Stimulated activated memory B cell treated with anti-CD40 and anti-IgM and Interleukin-4, amounts not matched to agents 10 μg/mL and 1 μg/mL and 100 μg/mL, for 72 hours (primary cell): ENCODE measurements at regions not wholly inside any gene's neighbourhood (a gene's known extent, or its start where the extent isn't known, plus 50 kb on each side); places are given as distances from the start of the nearest gene placed in this dataset.
"Not testable (repeated sequence)": the region's sequence is repeated elsewhere in the genome, so short reads cannot be mapped to it uniquely, and the experiment has no call there.

Experiments used
- ATAC-seq: fragments of 150-1000 bp; cut with Tn5 transposase; 2 replicates; pipeline ENCODE4 v1.10.0; 2021
- H3K27ac Mint-ChIP-seq: one replicate; pipeline ENCODE4 v1.8.0; 2022; ENCODE audit warnings: mild to moderate bottlenecking, mixed read lengths
- H3K27me3 Mint-ChIP-seq: one replicate; pipeline ENCODE4 v1.8.0; 2022; ENCODE audit warnings: mixed read lengths
- H3K36me3 Mint-ChIP-seq: one replicate; pipeline ENCODE4 v1.8.0; 2022; ENCODE audit warnings: mixed read lengths
- H3K4me1 Mint-ChIP-seq: one replicate; pipeline ENCODE4 v1.8.0; 2022; ENCODE audit warnings: mixed read lengths
- H3K4me3 Mint-ChIP-seq: one replicate; pipeline ENCODE4 v1.8.0; 2022; ENCODE audit warnings: mild to moderate bottlenecking, moderate library complexity, mixed read lengths
- H3K9me3 Mint-ChIP-seq: one replicate; pipeline ENCODE4 v1.8.0; 2022; ENCODE audit warnings: mixed read lengths

DNA sequence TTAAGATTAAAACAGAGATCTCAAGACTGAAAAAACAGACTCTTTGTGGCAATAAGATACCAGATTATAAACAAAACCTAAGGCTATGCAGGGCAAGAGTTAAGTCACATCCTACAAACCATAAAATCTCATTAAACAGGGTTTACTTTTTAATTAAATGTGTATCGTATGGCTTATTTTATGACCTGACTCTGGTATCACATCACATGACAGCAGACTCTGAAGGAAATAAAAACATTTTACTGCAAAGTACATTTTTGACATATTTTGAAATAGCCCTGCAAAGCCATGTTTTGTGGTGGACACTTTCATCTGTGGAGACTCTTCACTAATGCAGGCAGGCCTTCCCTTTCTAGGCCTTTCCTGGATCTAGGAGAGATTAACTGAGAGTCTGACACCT, 327.6 kb upstream of the CLEC14A start:
- ATAC-seq: no peak
- Mint-ChIP-seq H3K27me3 (no peaks in the 10 kb centered on the region), H3K4me1 (no peaks in the 10 kb centered on the region), H3K9me3 (peaks cover 6% of the 10 kb centered on the region), H3K4me3 (no peak overlapping the region), H3K27ac (no peak overlapping the region), H3K36me3 (no peaks in the 10 kb centered on the region)

GRCh38 chr14:38578278-38578681, 322.4 kb upstream of the CLEC14A start:
- Mint-ChIP-seq H3K9me3 (peaks cover 5% of the 10 kb centered on the region), H3K4me3 (no peak overlapping the region), H3K27ac (no peak overlapping the region), H3K27me3 (no peaks in the 10 kb centered on the region), H3K4me1 (no peaks in the 10 kb centered on the region), H3K36me3 (no peaks in the 10 kb centered on the region)
- no peak for ATAC-seq

- no peak for ATAC-seq
- no peak overlapping the region for H3K4me3 Mint-ChIP-seq
- no peaks in the 10 kb centered on the region for H3K4me1 Mint-ChIP-seq
- H3K9me3 Mint-ChIP-seq: peaks cover 8% of the 10 kb centered on the region
- H3K27ac Mint-ChIP-seq: no peak overlapping the region
- H3K36me3 Mint-ChIP-seq: no peaks in the 10 kb centered on the region
- no peaks in the 10 kb centered on the region for H3K27me3 Mint-ChIP-seq
Measured at GRCh38 chr14:38567703-38568102, 311.8 kb upstream of the CLEC14A start.

GRCh38 chr14:38561657-38562056, 305.8 kb upstream of the CLEC14A start:
- Mint-ChIP-seq H3K27ac (no peak overlapping the region), H3K9me3 (peaks cover 8% of the 10 kb centered on the region), H3K4me3 (no peak overlapping the region), H3K4me1 (no peaks in the 10 kb centered on the region), H3K36me3 (no peaks in the 10 kb centered on the region), H3K27me3 (no peaks in the 10 kb centered on the region)
- no peak for ATAC-seq

DNA sequence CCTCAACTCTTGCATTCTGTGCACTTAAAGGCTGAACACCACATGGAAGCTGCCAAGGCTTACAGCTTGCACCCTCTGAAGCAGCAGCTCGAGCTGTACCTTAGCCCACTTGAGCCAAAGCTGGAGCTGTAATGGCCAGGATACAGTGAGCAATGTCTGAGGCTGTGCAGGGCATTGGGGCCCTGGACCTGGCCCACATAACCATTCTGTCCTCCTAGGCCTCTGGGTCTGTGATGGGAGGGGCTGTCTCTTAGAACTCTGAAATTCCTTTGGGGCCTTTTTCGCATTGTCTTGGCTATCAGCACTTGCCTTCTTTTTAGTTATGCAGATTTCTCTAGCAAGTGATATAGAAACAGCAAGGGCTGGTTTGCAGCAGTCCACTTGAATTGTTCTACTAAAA, 303.8 kb upstream of the CLEC14A start:
- no peaks in the 10 kb centered on the region for H3K27me3 Mint-ChIP-seq

DNA sequence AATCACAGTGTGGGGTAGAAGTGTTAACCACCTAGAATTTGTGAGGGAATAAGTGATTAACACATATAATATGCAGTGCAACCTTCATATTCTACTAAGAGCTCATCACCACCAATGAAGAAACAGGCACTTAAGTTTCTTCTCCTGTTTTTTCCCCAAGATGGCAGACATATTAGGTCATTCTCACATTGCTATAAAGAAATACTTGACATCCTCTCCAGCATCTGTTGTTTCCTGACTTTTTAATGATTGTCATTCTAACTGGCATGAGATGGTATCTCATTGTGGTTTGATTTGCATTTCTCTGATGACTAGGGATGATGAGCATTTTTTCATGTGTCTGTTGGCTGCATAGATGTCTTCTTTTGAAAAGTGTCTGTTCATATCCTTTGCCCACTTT, 301.5 kb upstream of the CLEC14A start:
- H3K27ac Mint-ChIP-seq, ATAC-seq, H3K4me3 Mint-ChIP-seq, H3K27me3 Mint-ChIP-seq, H3K36me3 Mint-ChIP-seq, H3K9me3 Mint-ChIP-seq, H3K4me1 Mint-ChIP-seq: not testable (repeated sequence)

More for the DNA sequence above, 303.8 kb upstream of the CLEC14A start:
- Mint-ChIP-seq H3K9me3 (peaks cover 8% of the 10 kb centered on the region), H3K36me3 (no peaks in the 10 kb centered on the region), H3K4me1 (no peaks in the 10 kb centered on the region), H3K4me3 (no peak overlapping the region), H3K27ac (no peak overlapping the region)
- no peak for ATAC-seq

GRCh38 chr14:38556252-38556651, 300.4 kb upstream of the CLEC14A start:
- no peaks in the 10 kb centered on the region for H3K27me3 Mint-ChIP-seq
- H3K27ac Mint-ChIP-seq: no peak overlapping the region
- ATAC-seq: no peak
- peaks cover 5% of the 10 kb centered on the region for H3K9me3 Mint-ChIP-seq
- no peaks in the 10 kb centered on the region for H3K36me3 Mint-ChIP-seq
- no peaks in the 10 kb centered on the region for H3K4me1 Mint-ChIP-seq
- no peak overlapping the region for H3K4me3 Mint-ChIP-seq

DNA sequence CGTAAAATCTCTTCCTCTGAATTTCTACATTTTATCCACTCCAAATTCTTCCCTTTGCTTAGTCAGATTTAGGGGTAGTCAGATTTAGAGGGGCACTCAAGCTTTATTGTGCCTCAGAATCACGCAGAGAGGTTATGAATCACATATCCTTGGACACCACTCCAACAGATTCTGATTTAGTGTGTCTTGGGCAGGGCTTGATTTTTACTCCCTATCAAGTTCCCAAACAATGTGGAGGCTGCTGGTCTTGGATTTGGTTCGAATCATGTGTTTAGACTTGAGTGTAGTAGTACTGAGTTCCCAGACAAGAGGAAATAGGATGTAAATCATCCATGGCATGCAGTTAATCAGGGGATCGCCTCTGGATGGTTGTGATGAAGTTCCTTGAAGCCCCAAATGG, 298.1 kb upstream of the CLEC14A start:
- H3K9me3 Mint-ChIP-seq: peaks cover 4% of the 10 kb centered on the region
- H3K4me1 Mint-ChIP-seq: no peaks in the 10 kb centered on the region
- H3K27ac Mint-ChIP-seq: no peak overlapping the region
- H3K27me3 Mint-ChIP-seq: no peaks in the 10 kb centered on the region
- H3K36me3 Mint-ChIP-seq: no peaks in the 10 kb centered on the region
- ATAC-seq: no peak
- no peak overlapping the region for H3K4me3 Mint-ChIP-seq

DNA sequence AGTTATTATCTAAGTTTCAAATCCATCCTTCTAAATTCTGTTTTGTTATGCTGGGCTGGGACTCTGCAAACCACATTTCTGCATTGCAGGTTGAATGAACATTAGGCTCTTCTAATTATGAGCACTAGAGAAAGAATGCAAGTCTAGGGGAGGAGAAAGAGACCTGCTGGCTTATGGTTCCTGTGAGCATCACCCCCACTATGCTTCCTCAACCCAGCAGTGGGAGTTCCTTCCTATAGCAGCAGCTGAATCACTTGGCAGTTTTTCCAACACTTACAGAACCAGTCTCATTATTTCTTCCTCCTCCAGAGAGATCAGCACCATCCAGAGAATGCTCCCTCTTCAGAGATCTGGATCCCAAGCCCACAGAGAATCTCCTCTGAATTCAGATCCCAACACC, 297.7 kb upstream of the CLEC14A start:
- H3K9me3 Mint-ChIP-seq: no peaks in the 10 kb centered on the region
- H3K36me3 Mint-ChIP-seq: no peaks in the 10 kb centered on the region

GRCh38 chr14:38549564-38549963, 293.7 kb upstream of the CLEC14A start:
- Mint-ChIP-seq H3K36me3 (no peaks in the 10 kb centered on the region), H3K9me3 (no peaks in the 10 kb centered on the region), H3K27ac (no peak overlapping the region), H3K4me1 (no peaks in the 10 kb centered on the region), H3K27me3 (no peaks in the 10 kb centered on the region), H3K4me3 (no peak overlapping the region)
- ATAC-seq: no peak

More for the DNA sequence above, 297.7 kb upstream of the CLEC14A start:
- Mint-ChIP-seq H3K4me1 (no peaks in the 10 kb centered on the region), H3K27ac (no peak overlapping the region), H3K27me3 (no peaks in the 10 kb centered on the region), H3K4me3 (no peak overlapping the region)
- ATAC-seq: no peak

- H3K27me3 Mint-ChIP-seq: no peaks in the 10 kb centered on the region
- no peaks in the 10 kb centered on the region for H3K9me3 Mint-ChIP-seq
- no peaks in the 10 kb centered on the region for H3K4me1 Mint-ChIP-seq
- ATAC-seq: no peak
- no peaks in the 10 kb centered on the region for H3K36me3 Mint-ChIP-seq
- H3K4me3 Mint-ChIP-seq: no peak overlapping the region
- no peak overlapping the region for H3K27ac Mint-ChIP-seq
Measured at GRCh38 chr14:38547961-38548490, 292.1 kb upstream of the CLEC14A start.

GRCh38 chr14:38546932-38547551, 291.1 kb upstream of the CLEC14A start:
- Mint-ChIP-seq H3K4me1 (no peaks in the 10 kb centered on the region), H3K36me3 (no peaks in the 10 kb centered on the region), H3K27me3 (no peaks in the 10 kb centered on the region), H3K9me3 (no peaks in the 10 kb centered on the region), H3K4me3 (no peak overlapping the region), H3K27ac (no peak overlapping the region)
- no peak for ATAC-seq

GRCh38 chr14:38544776-38545175, 288.9 kb upstream of the CLEC14A start:
- no peaks in the 10 kb centered on the region for H3K36me3 Mint-ChIP-seq
- ATAC-seq: no peak
- no peak overlapping the region for H3K27ac Mint-ChIP-seq
- H3K4me1 Mint-ChIP-seq: no peaks in the 10 kb centered on the region
- peaks cover 4% of the 10 kb centered on the region for H3K9me3 Mint-ChIP-seq
- H3K27me3 Mint-ChIP-seq: no peaks in the 10 kb centered on the region
- H3K4me3 Mint-ChIP-seq: no peak overlapping the region

DNA sequence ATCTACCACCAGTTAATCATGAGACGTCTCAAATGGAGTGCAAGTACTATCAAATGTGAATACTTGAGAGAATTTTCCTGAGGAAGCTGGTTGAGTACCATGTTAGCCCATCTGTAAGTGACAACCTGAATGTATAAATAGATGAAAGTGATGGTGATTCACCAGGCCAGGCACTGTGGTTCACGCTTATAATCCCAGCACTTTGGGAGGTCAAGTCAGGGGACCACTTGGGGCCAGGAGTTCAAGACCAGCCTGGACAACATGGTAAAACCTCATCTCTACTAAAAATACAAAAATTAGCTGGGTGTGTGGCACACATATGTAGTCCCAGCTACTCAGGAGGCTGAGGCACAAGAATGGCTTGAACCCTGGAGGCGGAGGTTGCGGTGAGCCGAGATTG, 288.0 kb upstream of the CLEC14A start:
- not testable (repeated sequence) for H3K27me3 Mint-ChIP-seq, ATAC-seq, H3K4me1 Mint-ChIP-seq, H3K27ac Mint-ChIP-seq, H3K9me3 Mint-ChIP-seq, H3K4me3 Mint-ChIP-seq, H3K36me3 Mint-ChIP-seq

GRCh38 chr14:38538053-38538452, 282.2 kb upstream of the CLEC14A start:
- not testable (repeated sequence) for ATAC-seq, H3K36me3 Mint-ChIP-seq, H3K4me3 Mint-ChIP-seq, H3K4me1 Mint-ChIP-seq, H3K27me3 Mint-ChIP-seq, H3K27ac Mint-ChIP-seq, H3K9me3 Mint-ChIP-seq

GRCh38 chr14:38536376-38537038, 280.6 kb upstream of the CLEC14A start:
- no peak for ATAC-seq
- Mint-ChIP-seq H3K9me3 (no peaks in the 10 kb centered on the region), H3K27me3 (no peaks in the 10 kb centered on the region), H3K4me3 (no peak overlapping the region), H3K4me1 (no peaks in the 10 kb centered on the region), H3K36me3 (no peaks in the 10 kb centered on the region), H3K27ac (no peak overlapping the region)
